Smooth muscle cell (in vitro differentiated cells): ENCODE measurements at regions not wholly inside any gene's neighbourhood (a gene's known extent, or its start where the extent isn't known, plus 50 kb on each side); places are given as distances from the start of the nearest gene placed in this dataset. TPM values are rescaled to one million over a fixed set of nuclear protein-coding genes. Genes with fewer than 3 reads are reported as not detected.

Experiments used
- DNase-seq: peaks from one replicate; lab custom pipeline; 2025; ENCODE audit not compliant: unreplicated experiment; lab: John Stamatoyannopoulos, UW
- H2AFZ ChIP-seq: fragments of 200-600 bp; sonication (generic); 2 replicates; pipeline ENCODE4 v1.6.0; 2016; ENCODE audit warnings: antibody characterized with exemption, low read depth, mild to moderate bottlenecking
- H3F3A ChIP-seq: fragments of 200-600 bp; sonication (generic); 2 replicates; pipeline ENCODE4 v1.6.0; 2017; ENCODE audit warnings: antibody characterized with exemption, low read depth
- H3K27ac ChIP-seq: fragments of 200-600 bp; sonication (generic); 2 replicates; pipeline ENCODE4 v1.5.1; 2016; ENCODE audit warnings: low read depth, mild to moderate bottlenecking
- H3K27me3 ChIP-seq: fragments of 200-600 bp; sonication (generic); 2 replicates; pipeline ENCODE4 v1.6.1; 2016; ENCODE audit warnings: low read depth, mild to moderate bottlenecking
- H3K36me3 ChIP-seq: fragments of 200-600 bp; sonication (generic); 2 replicates; pipeline ENCODE4 v1.5.1; 2016; ENCODE audit warnings: low read depth
- H3K4me1 ChIP-seq: fragments of 200-600 bp; sonication (generic); 2 replicates; pipeline ENCODE4 v1.5.1; 2016; ENCODE audit warnings: low read depth
- H3K4me2 ChIP-seq: fragments of 200-600 bp; sonication (generic); 2 replicates; pipeline ENCODE4 v1.6.0; 2016; ENCODE audit warnings: mild to moderate bottlenecking
- H3K4me3 ChIP-seq: fragments of 200-600 bp; sonication (generic); 2 replicates; pipeline ENCODE4 v1.5.1; 2016; ENCODE audit warnings: mild to moderate bottlenecking
- H3K79me2 ChIP-seq: fragments of 200-600 bp; sonication (generic); 2 replicates; pipeline ENCODE4 v1.6.0; 2016; ENCODE audit warnings: low read depth, mild to moderate bottlenecking
- H3K9ac ChIP-seq: fragments of 200-600 bp; sonication (generic); 2 replicates; pipeline ENCODE4 v1.6.0; 2016; ENCODE audit warnings: low read depth
- H3K9me3 ChIP-seq: fragments of 200-600 bp; sonication (generic); replicated peaks from 2 replicates; pipeline ENCODE4 v1.5.1; 2016; ENCODE audit warnings: low read depth
- H4K20me1 ChIP-seq: fragments of 200-600 bp; sonication (generic); 2 replicates; pipeline ENCODE4 v1.6.0; 2016; ENCODE audit warnings: low read depth
- CTCF ChIP-seq: fragments of 200-600 bp; sonication (generic); IDR thresholded peaks from 2 replicates; pipeline ENCODE4 v1.5.1; 2017; ENCODE audit warnings: borderline replicate concordance, mild to moderate bottlenecking, antibody characterized with exemption; ENCODE audit not compliant: insufficient read depth, poor library complexity, severe bottlenecking
- WGBS: methylation state at CpG from one replicate; pipeline ENCODE4 v1.1.7; 2016; ENCODE audit warnings: low lambda C conversion rate; 5-methylcytosine and 5-hydroxymethylcytosine counted together
- small RNA-seq: library from RNA; depleted of rRNA; stranded (forward); fragments of <200 nt; gene quantifications from one replicate; pipeline ENCODE3, GENCODE V24; 2014

DNA sequence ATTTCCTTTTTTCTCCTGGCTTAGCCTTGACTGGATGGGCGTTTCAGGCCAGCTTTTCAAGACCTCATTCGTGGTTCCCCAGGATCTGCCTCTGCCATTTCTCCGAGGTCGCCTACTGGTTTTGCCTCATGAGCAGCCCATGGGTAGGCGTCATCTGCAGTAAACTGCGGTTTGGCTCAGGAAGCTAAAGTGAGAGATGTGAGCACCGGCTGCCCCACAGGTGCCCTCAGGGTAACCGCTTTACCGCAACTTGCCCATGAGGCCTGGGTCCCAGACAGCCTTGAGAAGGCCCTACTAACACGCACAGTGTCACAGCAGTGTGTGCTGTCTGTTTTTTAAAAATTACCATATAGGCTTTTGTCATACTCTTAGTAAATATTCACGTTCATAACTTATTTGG is 53.4 kb upstream of the TBXT start:
- no peaks in the 10 kb centered on the region for H3F3A ChIP-seq
- no peaks in the 10 kb centered on the region for H3K36me3 ChIP-seq
- H4K20me1 ChIP-seq, result no peaks in the 10 kb centered on the region
- TF ChIP-seq CTCF, result no peak
- H3K4me1 ChIP-seq, result no peaks in the 10 kb centered on the region
- H3K27me3 ChIP-seq, result no peaks in the 10 kb centered on the region
- no peak for DNase-seq
- WGBS, result 87% methylated on average over 11 of the region's 11 CpGs
- H3K79me2 ChIP-seq, result no peaks in the 10 kb centered on the region
- no peak overlapping the region for H2AFZ ChIP-seq
- H3K4me3 ChIP-seq, result no peak overlapping the region
- no peak overlapping the region for H3K9ac ChIP-seq
- no peak overlapping the region for H3K27ac ChIP-seq
- H3K4me2 ChIP-seq, result no peak overlapping the region
- H3K9me3 ChIP-seq, result no peaks in the 10 kb centered on the region

Small RNA genes lying in the stretch of these regions (small RNA-seq; reads per million reads assigned to genes)
- gene AL121956.5, result not detected
- gene GNG5P1, result not detected
